ENCODE measurements at regions not wholly inside any gene's neighbourhood (a gene's known extent, or its start where the extent isn't known, plus 50 kb on each side); places are given as distances from the start of the nearest gene placed in this dataset.

DNA sequence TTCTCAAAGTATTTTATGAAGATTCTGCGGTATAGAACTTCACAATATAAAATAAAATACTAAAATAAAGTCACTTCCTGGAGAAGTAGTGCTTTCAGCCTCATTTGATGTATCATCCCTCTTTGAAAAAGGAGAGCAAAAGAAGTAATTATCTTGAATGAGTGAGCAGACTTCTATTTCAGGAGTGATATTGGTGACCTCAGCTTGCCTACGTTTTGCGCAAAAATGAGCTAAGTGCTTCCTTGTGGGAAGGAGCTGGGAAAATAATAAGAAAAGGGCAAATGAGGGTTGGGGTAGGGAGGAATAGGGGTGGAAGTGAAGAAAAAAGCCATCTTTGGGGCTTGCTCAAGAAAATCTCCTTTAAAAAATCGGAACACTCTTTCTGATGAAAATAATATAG is 1773.6 kb downstream of the OLFM4 start:
- TF ChIP-seq, protein P1, sequence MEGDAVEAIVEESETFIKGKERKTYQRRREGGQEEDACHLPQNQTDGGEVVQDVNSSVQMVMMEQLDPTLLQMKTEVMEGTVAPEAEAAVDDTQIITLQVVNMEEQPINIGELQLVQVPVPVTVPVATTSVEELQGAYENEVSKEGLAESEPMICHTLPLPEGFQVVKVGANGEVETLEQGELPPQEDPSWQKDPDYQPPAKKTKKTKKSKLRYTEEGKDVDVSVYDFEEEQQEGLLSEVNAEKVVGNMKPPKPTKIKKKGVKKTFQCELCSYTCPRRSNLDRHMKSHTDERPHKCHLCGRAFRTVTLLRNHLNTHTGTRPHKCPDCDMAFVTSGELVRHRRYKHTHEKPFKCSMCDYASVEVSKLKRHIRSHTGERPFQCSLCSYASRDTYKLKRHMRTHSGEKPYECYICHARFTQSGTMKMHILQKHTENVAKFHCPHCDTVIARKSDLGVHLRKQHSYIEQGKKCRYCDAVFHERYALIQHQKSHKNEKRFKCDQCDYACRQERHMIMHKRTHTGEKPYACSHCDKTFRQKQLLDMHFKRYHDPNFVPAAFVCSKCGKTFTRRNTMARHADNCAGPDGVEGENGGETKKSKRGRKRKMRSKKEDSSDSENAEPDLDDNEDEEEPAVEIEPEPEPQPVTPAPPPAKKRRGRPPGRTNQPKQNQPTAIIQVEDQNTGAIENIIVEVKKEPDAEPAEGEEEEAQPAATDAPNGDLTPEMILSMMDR (IDR thresholded peaks at IDR 0.05) = no peak
- no peak for TF ChIP-seq POLR2A (IDR thresholded peaks at IDR 0.05)

Measured in tibial nerve (tissue), 3 donors.